ENCODE measurements at regions not wholly inside any gene's neighbourhood (a gene's known extent, or its start where the extent isn't known, plus 50 kb on each side); places are given as distances from the start of the nearest gene placed in this dataset.
A peak's percentile ranks its signal among the peaks of the same experiment; 100 is the strongest.

DNA sequence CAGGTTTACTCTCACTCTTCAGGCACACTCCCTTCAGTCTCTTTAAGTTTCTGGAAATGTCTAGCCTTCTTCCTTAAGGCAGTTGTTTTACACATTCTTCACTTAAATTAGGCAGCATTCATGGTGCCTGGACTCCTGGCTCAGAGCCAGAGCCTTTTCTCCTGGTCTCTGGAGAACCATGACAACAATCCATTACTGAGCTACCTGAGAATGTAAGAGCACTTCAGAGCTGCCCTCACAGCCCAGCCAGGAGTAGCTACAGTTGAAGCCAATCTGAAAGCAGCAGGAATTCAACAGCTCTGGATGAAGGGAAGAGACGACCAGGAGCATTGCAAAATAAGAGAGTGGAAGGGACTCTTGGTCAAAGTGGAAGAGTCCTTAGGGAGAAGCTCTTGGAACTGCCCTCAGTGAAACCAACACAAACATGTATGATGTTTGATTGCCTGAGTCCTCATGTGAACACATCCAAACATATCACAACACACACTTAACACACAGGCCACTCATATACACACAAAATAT lies 416.8 kb upstream of the SPTLC3 start:
- no peak for DNase-seq (ENCODE audit: extremely low read depth in 1 of 11, low read depth in 9 of 11, low spot score in 4 of 11)

- DNase-seq (ENCODE audit: extremely low read depth in 1 of 11, low read depth in 9 of 11, low spot score in 4 of 11) = no peak
These were observed 416.0 kb upstream of the SPTLC3 start for GRCh38 chr20:12592756-12593155.

- DNase-seq (ENCODE audit: extremely low read depth in 1 of 11, low read depth in 9 of 11, low spot score in 4 of 11) = no peak
These were observed 415.4 kb upstream of the SPTLC3 start for GRCh38 chr20:12593342-12593873.

DNA sequence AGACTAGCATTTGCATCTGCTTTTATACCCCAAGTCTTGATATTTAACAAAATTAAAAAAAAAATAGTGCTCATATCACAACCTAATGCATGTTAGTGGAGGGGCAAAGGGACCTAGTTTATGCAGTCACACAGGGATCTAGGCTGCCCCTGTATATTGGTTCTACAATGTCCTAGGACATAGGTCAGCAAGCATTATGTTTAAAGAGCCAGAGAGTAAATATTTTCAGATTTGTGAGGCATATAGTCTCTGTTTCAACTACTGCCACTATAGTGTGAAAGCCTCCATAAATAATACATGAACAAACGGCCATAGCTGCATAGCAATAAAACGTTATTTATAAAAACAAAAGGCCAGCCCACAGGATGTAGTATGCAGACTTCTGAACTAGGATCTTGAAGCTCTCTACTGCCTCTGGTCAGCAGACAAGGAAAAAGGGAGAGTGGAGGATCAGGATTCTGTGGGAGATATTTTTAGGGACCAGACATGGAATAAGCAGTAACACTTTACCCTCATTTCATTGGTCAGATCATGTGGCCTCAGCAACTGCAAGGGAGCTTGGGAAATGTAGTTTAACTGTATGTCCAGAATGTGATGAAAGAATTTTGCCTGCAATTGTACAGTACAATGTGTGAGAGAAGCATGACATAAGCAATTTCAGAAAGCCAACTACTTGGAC lies 414.2 kb upstream of the SPTLC3 start:
- peak in 6 of 11 donors; percentile 28 to 55 (median 44) for DNase-seq (ENCODE audit: extremely low read depth in 1 of 11, low read depth in 9 of 11, low spot score in 4 of 11)

DNA sequence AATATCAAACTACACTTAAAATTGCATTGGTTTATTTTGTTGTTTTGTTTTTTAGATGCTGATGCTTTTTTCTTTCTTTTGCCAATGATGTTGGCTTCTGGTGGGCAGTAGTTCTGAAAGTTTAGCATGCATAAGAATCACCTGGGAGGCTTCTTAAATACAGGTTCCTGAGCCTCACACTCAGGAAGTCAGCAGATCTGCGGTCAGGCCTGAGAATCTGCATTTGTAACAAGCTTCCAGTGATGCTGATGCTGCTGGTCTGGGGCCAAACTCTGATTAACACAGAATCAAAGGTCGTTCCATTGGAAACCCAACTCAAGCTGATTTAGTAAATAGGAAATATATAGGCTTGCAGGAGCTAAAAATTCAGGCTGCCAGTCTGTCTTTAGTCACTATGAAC lies 412.9 kb upstream of the SPTLC3 start:
- no peak for DNase-seq (ENCODE audit: extremely low read depth in 1 of 11, low read depth in 9 of 11, low spot score in 4 of 11)

DNA sequence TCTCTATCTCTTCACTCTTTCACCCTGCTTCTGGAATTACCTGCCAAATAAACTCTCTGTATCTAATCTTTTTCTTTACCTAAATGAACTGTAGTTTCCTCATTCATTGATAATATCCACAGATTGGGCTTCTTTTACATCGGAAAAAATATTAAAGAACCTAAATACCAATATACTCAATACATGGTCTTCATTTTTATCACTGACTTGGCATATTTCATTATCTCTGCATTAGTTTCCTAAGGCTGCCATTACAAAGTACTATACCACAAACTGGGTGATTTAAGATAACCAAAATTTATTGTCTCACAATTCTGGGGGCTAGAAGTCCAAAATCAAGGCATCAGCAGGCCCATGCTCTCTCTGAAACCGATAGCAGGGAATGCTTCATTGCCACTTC lies 411.9 kb upstream of the SPTLC3 start:
- DNase-seq (ENCODE audit: extremely low read depth in 1 of 11, low read depth in 9 of 11, low spot score in 4 of 11) = no peak

DNA sequence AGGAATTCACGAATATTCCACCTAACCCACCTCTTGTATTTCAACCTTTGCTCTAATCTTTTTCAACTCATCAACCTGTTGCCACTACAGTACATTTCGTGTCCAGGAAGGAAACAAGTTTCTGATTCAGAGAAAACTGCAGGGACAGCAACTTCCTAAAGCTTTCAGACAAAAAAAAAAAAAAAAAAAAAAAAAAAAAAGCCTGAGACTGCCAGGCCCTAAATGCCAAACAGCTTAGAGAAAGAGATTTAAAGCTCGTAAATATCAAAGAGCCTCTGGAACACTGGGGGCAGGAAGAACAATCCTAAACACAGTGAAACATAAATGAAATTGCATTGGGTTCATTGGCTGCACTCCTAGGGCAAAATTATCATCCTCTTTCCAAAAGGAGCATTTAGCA lies 411.2 kb upstream of the SPTLC3 start:
- DNase-seq (ENCODE audit: extremely low read depth in 1 of 11, low read depth in 9 of 11, low spot score in 4 of 11) = no peak

GRCh38 chr20:12598894-12599293 lies 409.9 kb upstream of the SPTLC3 start:
- no peak for DNase-seq (ENCODE audit: extremely low read depth in 1 of 11, low read depth in 9 of 11, low spot score in 4 of 11)

DNA sequence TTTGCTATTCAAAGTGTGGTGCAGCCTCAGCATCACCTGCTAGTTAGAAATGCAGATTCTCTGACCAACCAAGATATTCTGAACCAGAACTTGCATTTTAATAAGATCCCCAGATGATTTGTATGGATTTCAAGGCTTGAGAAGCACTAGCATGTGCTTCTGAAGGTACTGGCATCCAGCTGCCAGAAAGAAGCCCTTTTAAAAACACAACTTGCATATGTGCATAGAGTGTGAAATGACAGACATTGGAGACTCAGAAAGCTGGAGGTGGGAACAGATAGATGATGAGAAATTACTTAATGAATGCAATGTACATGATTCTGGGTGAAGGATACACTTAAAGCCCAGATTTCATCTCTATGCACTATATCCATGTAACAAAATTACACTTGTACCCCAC lies 409.3 kb upstream of the SPTLC3 start:
- DNase-seq (ENCODE audit: extremely low read depth in 1 of 11, low read depth in 9 of 11, low spot score in 4 of 11) = no peak

GRCh38 chr20:12605751-12606150 lies 403.0 kb upstream of the SPTLC3 start:
- no peak for DNase-seq (ENCODE audit: extremely low read depth in 1 of 11, low read depth in 9 of 11, low spot score in 4 of 11)

DNA sequence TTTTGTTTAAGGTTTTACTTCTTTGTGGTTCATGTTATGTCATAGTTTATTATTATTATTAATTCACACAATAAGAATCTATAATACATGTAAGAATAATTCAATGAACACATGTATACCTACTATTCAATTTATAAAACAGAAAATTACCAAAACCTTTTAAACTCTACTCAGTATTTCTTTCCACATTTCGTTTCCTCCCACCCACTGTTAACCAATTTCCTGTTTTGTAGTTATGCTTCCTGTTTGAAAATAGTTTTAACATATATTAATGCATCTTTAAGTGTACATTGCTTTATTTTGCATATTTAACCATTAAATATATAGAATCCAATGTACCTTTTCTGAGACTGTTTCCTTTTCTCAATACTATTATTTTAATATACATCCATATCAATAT lies 397.9 kb upstream of the SPTLC3 start:
- DNase-seq (ENCODE audit: extremely low read depth in 1 of 11, low read depth in 9 of 11, low spot score in 4 of 11) = no peak

DNA sequence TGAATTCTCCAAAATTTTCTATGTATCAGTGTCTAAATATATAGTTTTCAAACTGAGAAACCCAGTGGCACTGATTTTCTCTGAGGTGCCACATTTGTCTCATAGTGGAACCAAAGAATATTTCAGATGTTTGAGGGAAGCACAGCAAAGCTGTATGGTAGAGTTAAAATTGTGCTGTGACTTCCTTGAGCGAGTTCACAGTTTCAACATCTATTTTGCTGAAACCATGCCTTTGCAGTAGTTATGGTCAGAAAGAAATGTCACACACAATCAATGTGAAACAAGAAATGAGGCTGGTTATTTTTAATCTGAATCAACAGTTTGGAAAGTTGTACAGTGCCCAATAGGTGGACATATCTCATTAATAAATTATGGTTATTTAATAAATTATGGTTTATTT lies 394.0 kb upstream of the SPTLC3 start:
- no peak for DNase-seq (ENCODE audit: extremely low read depth in 1 of 11, low read depth in 9 of 11, low spot score in 4 of 11)

DNA sequence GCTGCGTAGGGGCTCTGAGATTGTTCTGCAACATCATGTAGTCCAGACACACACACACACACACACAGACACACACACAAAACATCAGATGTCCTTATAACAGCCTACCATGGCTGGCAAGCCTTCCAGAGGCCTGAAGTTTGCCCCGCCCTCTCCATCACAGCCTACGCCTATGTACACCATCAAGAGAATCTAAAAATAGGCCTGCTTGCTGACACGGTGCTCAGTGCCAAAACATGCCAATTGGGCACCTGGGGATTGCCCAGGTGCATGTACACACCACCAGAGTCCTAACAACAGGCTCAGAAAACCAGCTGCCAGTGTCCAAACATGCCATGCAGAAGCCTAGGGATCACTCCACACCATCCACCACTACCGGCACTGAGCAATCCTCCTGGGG lies 391.7 kb upstream of the SPTLC3 start:
- no peak for DNase-seq (ENCODE audit: extremely low read depth in 1 of 11, low read depth in 9 of 11, low spot score in 4 of 11)

GRCh38 chr20:12623870-12624269 lies 384.9 kb upstream of the SPTLC3 start:
- no peak for DNase-seq (ENCODE audit: extremely low read depth in 1 of 11, low read depth in 9 of 11, low spot score in 4 of 11)

- no peak for DNase-seq (ENCODE audit: extremely low read depth in 1 of 11, low read depth in 9 of 11, low spot score in 4 of 11)
These were observed 381.3 kb upstream of the SPTLC3 start for GRCh38 chr20:12627485-12627884.

DNA sequence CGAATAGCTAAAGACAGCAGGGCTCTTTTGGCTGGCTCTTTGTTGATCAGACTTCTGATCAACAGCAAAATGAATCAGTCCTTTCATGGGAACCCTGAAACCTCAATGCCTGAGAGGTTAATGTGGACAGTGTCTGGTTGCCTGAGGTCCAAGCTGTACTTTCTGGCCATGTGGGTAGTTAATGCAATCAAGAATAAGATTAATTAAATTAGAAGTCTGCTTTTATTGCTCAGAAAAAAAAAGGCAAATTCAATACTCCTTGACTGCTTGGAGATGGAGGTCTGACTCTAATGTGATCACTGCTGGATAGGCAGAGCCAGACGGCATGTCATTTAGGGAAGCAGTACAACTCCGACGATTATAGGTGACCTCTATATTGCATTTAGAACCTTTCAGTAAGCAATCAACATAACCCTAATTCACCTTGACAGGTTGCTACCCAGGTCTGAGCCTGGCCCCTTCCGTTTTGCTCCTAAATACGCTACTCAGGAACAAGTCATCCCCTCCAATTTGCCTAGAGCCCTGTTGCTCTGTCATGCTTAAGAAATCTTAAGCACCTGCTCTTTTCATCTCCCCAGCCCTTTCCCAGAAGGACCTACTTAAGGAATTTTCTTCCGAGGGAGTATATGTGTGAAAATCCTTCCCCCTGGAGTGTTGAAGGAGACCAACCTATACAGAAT lies 370.0 kb upstream of the SPTLC3 start:
- no peak for DNase-seq (ENCODE audit: extremely low read depth in 1 of 11, low read depth in 9 of 11, low spot score in 4 of 11)

DNA sequence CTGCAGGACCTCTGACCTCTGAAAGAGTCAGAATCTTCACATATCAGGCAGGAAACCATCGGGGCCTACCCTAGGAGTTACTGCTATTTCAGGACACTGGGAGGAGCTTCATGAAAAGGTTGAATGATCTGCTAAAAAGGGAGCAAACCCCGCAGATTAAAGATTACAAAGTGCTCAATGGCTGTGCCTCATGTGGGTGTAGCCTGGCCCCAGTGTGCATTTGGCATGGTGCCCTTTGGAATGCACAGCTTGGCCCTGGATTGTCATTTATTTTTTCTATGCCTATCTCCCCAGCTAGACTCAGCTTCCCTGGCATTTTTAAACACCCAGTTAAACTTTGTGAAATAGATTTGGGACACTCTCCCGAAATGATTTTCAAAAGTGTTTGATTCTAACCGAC lies 368.5 kb upstream of the SPTLC3 start:
- no peak for DNase-seq (ENCODE audit: extremely low read depth in 1 of 11, low read depth in 9 of 11, low spot score in 4 of 11)

DNA sequence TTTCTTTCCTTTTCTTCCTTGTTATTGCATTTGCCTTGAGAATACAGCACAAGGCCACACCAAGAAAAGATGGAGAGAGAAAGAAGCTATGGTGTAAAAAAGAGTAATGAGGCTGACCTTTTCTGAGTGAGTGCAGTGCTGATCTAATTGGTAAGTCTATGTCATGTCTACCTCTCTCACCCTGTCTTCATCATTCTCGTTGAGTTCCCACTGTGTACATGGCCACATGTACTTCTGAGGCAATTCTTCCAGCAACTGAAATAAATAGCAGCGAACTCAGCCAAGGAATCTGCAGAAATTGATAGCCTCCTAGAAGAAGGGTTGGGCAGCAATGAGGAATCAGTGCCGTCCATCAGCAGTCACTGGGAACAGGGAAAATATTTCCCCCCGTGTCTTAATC lies 367.2 kb upstream of the SPTLC3 start:
- no peak for DNase-seq (ENCODE audit: extremely low read depth in 1 of 11, low read depth in 9 of 11, low spot score in 4 of 11)

DNA sequence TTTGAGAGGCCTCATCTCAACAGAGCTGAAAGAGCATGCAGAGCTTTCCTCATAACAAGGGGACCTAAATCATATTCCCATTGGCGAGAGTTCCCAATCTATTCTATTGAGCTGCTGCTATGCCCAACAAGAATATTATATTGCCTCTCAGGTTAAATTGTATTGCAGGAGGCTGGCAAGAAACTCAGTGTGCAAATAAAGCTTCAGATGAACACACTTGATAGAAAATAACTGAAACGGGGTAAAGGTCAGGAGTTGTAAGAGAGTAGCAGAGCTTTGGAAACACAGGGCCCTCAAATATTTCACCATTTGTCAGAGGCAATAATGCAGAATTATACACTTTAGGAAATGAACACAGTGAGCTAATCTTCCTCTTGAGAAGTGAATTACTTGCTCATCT lies 364.3 kb upstream of the SPTLC3 start:
- DNase-seq (ENCODE audit: extremely low read depth in 1 of 11, low read depth in 9 of 11, low spot score in 4 of 11) = peak in 1 of 11 donors; percentile 4

GRCh38 chr20:12649234-12649633 lies 359.5 kb upstream of the SPTLC3 start:
- DNase-seq (ENCODE audit: extremely low read depth in 1 of 11, low read depth in 9 of 11, low spot score in 4 of 11) = no peak

DNA sequence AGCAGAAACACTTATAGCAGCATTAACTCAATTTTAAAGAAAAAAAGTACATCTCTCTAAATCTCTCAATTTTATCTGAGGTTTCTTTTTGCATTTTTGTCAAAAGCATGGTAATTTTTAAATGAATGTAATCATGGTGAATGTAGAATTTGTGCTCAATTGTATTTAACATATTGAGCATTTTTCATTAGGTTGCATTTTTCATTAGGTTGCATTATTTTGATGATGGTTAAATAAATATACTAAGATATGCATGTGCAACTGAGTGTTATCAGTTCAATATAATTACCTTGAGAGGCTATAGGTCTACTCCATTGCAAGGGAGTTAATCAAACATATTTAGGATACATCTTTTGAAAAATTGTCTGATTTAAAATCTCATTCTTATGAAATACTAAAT lies 355.1 kb upstream of the SPTLC3 start:
- DNase-seq (ENCODE audit: extremely low read depth in 1 of 11, low read depth in 9 of 11, low spot score in 4 of 11) = no peak
